DND-41 (cell line): ENCODE measurements at regions not wholly inside any gene's neighbourhood (a gene's known extent, or its start where the extent isn't known, plus 50 kb on each side); places are given as distances from the start of the nearest gene placed in this dataset.

Experiments used
- CTCF ChIP-seq: IDR thresholded peaks from 2 replicates; pipeline ENCODE4 v1.5.1; 2012; ENCODE audit warnings: borderline replicate concordance, low read length, moderate library complexity, mild to moderate bottlenecking; ENCODE audit not compliant: poor library complexity, severe bottlenecking; ENCODE audit errors: extremely low read depth
- EZH2 ChIP-seq: IDR thresholded peaks from 3 replicates; pipeline ENCODE4 v1.6.1; 2012; ENCODE audit warnings: borderline replicate concordance, low read depth, mild to moderate bottlenecking, moderate library complexity, low read length, inconsistent platforms; ENCODE audit not compliant: severe bottlenecking

GRCh38 chr20:63130658-63131577 is 85.0 kb downstream of the YTHDF1 start:
- no peak for TF ChIP-seq CTCF
- no peak for TF ChIP-seq EZH2
